ENCODE measurements at regions not wholly inside any gene's neighbourhood (a gene's known extent, or its start where the extent isn't known, plus 50 kb on each side); places are given as distances from the start of the nearest gene placed in this dataset.
A peak's percentile ranks its signal among the peaks of the same experiment; 100 is the strongest.

GRCh38 chr6:11367638-11368199, 135.3 kb upstream of the NEDD9 start (continued):
- TF ChIP-seq TFDP1 (CRISPR knock-in tag; IDR thresholded peaks at IDR 0.05; ENCODE audit: borderline replicate concordance) (peak; percentile 66; the same call in 1 of the 2 replicates), RBM22 (optimal IDR thresholded peaks at IDR 0.05; ENCODE audit: low read length) (peak; percentile 50), ZNF841 (CRISPR knock-in tag; IDR thresholded peaks at IDR 0.05; ENCODE audit: borderline replicate concordance) (no peak), E2F2 (CRISPR knock-in tag; IDR thresholded peaks at IDR 0.05; ENCODE audit: borderline replicate concordance) (no peak), JUNB (CRISPR knock-in tag; IDR thresholded peaks at IDR 0.05; ENCODE audit: borderline replicate concordance) (no peak), ZNF644 (CRISPR knock-in tag; IDR thresholded peaks at IDR 0.05; ENCODE audit: low read depth) (peak; percentile 88), ISL2 (CRISPR knock-in tag; IDR thresholded peaks at IDR 0.05) (peak; percentile 96), NR2C2 (CRISPR knock-in tag; IDR thresholded peaks at IDR 0.05; ENCODE audit: borderline replicate concordance) (0 out of 2 replicates have a peak, but pooled peaks have one; percentile 40), ZNF274 (CRISPR knock-in tag; IDR thresholded peaks at IDR 0.05) (peak; percentile 85; the same call in 1 of the 2 replicates), FOXC1 (CRISPR knock-in tag; IDR thresholded peaks at IDR 0.05; ENCODE audit: borderline replicate concordance) (peak; percentile 47; the same call in 1 of the 2 replicates), HNF4A (CRISPR knock-in tag; IDR thresholded peaks at IDR 0.05) (peak; percentile 95), HOXA5 (CRISPR knock-in tag; IDR thresholded peaks at IDR 0.05) (no peak), TFAP4 (IDR thresholded peaks at IDR 0.05; ENCODE audit: borderline replicate concordance, low read depth) (peak; percentile 81; the same call in 1 of the 2 replicates), ZNF224 (CRISPR knock-in tag; IDR thresholded peaks at IDR 0.05) (no peak; the same call in 1 of the 2 replicates), ZNF33A (CRISPR knock-in tag; IDR thresholded peaks at IDR 0.05; ENCODE audit: borderline replicate concordance) (peak; percentile 74; the same call in 1 of the 2 replicates), FOXP4 (CRISPR knock-in tag; IDR thresholded peaks at IDR 0.05) (peak; percentile 91)
- TF ChIP-seq, protein P1, sequence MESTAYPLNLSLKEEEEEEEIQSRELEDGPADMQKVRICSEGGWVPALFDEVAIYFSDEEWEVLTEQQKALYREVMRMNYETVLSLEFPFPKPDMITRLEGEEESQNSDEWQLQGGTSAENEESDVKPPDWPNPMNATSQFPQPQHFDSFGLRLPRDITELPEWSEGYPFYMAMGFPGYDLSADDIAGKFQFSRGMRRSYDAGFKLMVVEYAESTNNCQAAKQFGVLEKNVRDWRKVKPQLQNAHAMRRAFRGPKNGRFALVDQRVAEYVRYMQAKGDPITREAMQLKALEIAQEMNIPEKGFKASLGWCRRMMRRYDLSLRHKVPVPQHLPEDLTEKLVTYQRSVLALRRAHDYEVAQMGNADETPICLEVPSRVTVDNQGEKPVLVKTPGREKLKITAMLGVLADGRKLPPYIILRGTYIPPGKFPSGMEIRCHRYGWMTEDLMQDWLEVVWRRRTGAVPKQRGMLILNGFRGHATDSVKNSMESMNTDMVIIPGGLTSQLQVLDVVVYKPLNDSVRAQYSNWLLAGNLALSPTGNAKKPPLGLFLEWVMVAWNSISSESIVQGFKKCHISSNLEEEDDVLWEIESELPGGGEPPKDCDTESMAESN (CRISPR knock-in tag; conservative IDR thresholded peaks at IDR 0.05): peak; percentile 84
- TF ChIP-seq, protein P2, sequence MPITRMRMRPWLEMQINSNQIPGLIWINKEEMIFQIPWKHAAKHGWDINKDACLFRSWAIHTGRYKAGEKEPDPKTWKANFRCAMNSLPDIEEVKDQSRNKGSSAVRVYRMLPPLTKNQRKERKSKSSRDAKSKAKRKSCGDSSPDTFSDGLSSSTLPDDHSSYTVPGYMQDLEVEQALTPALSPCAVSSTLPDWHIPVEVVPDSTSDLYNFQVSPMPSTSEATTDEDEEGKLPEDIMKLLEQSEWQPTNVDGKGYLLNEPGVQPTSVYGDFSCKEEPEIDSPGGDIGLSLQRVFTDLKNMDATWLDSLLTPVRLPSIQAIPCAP (CRISPR knock-in tag; IDR thresholded peaks at IDR 0.05; ENCODE audit: low read depth): no peak

Measured in HepG2 (cell line).